ENCODE measurements at regions not wholly inside any gene's neighbourhood (a gene's known extent, or its start where the extent isn't known, plus 50 kb on each side); places are given as distances from the start of the nearest gene placed in this dataset.

DNA sequence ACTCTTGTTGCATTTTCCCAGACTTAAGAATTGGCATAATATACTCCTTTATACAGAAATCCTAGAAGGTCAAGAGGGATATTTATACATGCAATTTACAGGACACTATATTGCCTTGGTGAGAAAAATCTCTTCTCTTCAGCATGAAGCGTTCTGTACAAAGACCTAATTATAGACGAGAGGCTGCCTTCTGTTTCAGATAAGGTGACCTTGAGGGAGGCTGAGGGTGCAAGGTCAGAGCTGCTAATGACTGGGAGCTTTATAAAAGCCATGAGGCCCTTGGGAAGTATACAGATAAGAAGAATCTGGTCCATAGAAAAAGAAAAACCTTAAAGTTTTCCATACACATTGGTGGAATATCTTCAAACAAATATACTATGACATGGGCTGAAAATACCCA is 156.3 kb upstream of the SOX9 start:
- no peak for TF ChIP-seq POLR2A (IDR thresholded peaks at IDR 0.05)
- TF ChIP-seq, protein P1, sequence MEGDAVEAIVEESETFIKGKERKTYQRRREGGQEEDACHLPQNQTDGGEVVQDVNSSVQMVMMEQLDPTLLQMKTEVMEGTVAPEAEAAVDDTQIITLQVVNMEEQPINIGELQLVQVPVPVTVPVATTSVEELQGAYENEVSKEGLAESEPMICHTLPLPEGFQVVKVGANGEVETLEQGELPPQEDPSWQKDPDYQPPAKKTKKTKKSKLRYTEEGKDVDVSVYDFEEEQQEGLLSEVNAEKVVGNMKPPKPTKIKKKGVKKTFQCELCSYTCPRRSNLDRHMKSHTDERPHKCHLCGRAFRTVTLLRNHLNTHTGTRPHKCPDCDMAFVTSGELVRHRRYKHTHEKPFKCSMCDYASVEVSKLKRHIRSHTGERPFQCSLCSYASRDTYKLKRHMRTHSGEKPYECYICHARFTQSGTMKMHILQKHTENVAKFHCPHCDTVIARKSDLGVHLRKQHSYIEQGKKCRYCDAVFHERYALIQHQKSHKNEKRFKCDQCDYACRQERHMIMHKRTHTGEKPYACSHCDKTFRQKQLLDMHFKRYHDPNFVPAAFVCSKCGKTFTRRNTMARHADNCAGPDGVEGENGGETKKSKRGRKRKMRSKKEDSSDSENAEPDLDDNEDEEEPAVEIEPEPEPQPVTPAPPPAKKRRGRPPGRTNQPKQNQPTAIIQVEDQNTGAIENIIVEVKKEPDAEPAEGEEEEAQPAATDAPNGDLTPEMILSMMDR (IDR thresholded peaks at IDR 0.05), result no peak
